H1 (cell line): ENCODE measurements at regions not wholly inside any gene's neighbourhood (a gene's known extent, or its start where the extent isn't known, plus 50 kb on each side); places are given as distances from the start of the nearest gene placed in this dataset.

ENCODE experiments used
- CTCF ChIA-PET: fragments of 300-600 bp; sonication (Branson Sonifier 250); formaldehyde crosslinking; loops from one replicate; lab custom pipeline; 2021; ENCODE audit not compliant: partially characterized antibody; lab: Charles Lee
- POLR2A ChIA-PET: fragments of 300-600 bp; sonication (Branson Sonifier 250); formaldehyde crosslinking; loops from one replicate; lab custom pipeline; 2021; ENCODE audit warnings: inconsistent platforms; ENCODE audit not compliant: partially characterized antibody; lab: Charles Lee
- DNase-seq, 2 experiments: peaks; one replicate each; pipeline versions ENCODE4 v3.0.0 to v3.0.0-alpha.2; 2010 to 2022; ENCODE audit warnings: low spot score in 2 of 2, low read depth in 1 of 2, mixed read lengths in 1 of 2
- FAIRE-seq: peaks from 2 replicates; lab custom pipeline; 2011; peaks lifted over from hg19 to GRCh38; lab: Jason Lieb, UNC
- H2AFZ ChIP-seq: 2 replicates; pipeline ENCODE4 v1.8.1; 2012; ENCODE audit warnings: low read length, inconsistent platforms
- H2AK5ac ChIP-seq: 2 replicates; pipeline ENCODE4 v1.6.1; 2013; ENCODE audit warnings: low read depth, low read length
- H2BK120ac ChIP-seq: replicated peaks from 2 replicates; pipeline ENCODE3; 2013; ENCODE audit warnings: low read depth, low read length, inconsistent platforms
- H2BK12ac ChIP-seq: 2 replicates; pipeline ENCODE4 v1.6.1; 2013; ENCODE audit warnings: low read depth, low read length
- H2BK15ac ChIP-seq: 2 replicates; pipeline ENCODE4 v1.6.1; 2013; ENCODE audit warnings: low read length
- H2BK20ac ChIP-seq: 2 replicates; pipeline ENCODE4 v1.6.1; 2013; ENCODE audit warnings: low read length
- H2BK5ac ChIP-seq: 2 replicates; pipeline ENCODE4 v1.6.1; 2013; ENCODE audit warnings: low read depth, low read length
- H3K14ac ChIP-seq: 2 replicates; pipeline ENCODE4 v1.6.1; 2013; ENCODE audit warnings: inconsistent platforms; ENCODE audit not compliant: insufficient read length
- H3K18ac ChIP-seq: 2 replicates; pipeline ENCODE4 v1.6.1; 2013; ENCODE audit warnings: low read length; ENCODE audit errors: extremely low read depth
- H3K23ac ChIP-seq: 2 replicates; pipeline ENCODE4 v1.6.1; 2013; ENCODE audit warnings: inconsistent platforms; ENCODE audit not compliant: insufficient read length
- H3K23me2 ChIP-seq: 2 replicates; pipeline ENCODE4 v1.6.1; 2013; ENCODE audit warnings: low read depth, low read length
- H3K27ac ChIP-seq: 2 replicates; pipeline ENCODE4 v1.6.1; 2011; ENCODE audit warnings: low read depth, low read length, inconsistent platforms
- H3K27me3 ChIP-seq, 4 experiments: replicated peaks in 1 of 4; 1 replicate in 1 of 4; 2 replicates in 3 of 4; pipeline versions ENCODE4 v1.6.1 to v1.8.1; 2011 to 2013; ENCODE audit warnings: low read length in 3 of 4, mild to moderate bottlenecking in 3 of 4, inconsistent platforms in 2 of 4, mixed read lengths in 2 of 4, moderate library complexity in 1 of 4; ENCODE audit not compliant: control insufficient read depth in 3 of 4, insufficient read depth in 3 of 4; ENCODE audit errors: extremely low read depth in 1 of 4
- H3K36me3 ChIP-seq, 4 experiments: 2 replicates each; pipeline versions ENCODE4 v1.6.1 to v1.8.1; 2011 to 2013; ENCODE audit warnings: mild to moderate bottlenecking in 4 of 4, low read length in 3 of 4, moderate library complexity in 2 of 4, control low read depth in 1 of 4, inconsistent platforms in 1 of 4; ENCODE audit not compliant: insufficient read depth in 4 of 4, control insufficient read depth in 2 of 4
- H3K4ac ChIP-seq: replicated peaks from 2 replicates; pipeline ENCODE3; 2013; ENCODE audit warnings: low read length, low read depth, mixed read lengths, inconsistent platforms; ENCODE audit not compliant: insufficient read length
- H3K4me1 ChIP-seq, 4 experiments: replicated peaks in 1 of 4; 1 replicate in 1 of 4; 2 replicates in 3 of 4; pipeline versions ENCODE4 v1.6.1 to v1.8.1; 2011 to 2013; ENCODE audit warnings: low read length in 3 of 4, inconsistent platforms in 2 of 4, mixed read lengths in 1 of 4; ENCODE audit not compliant: insufficient read depth in 4 of 4, control insufficient read depth in 3 of 4
- H3K4me2 ChIP-seq, 2 experiments: 2 replicates each; pipeline versions ENCODE4 v1.6.1 to v1.8.1; 2011 to 2013; ENCODE audit warnings: low read depth in 2 of 2, low read length in 2 of 2, control low read depth in 1 of 2, inconsistent platforms in 1 of 2, mild to moderate bottlenecking in 1 of 2; ENCODE audit not compliant: insufficient read depth in 1 of 2
- H3K4me3 ChIP-seq, 4 experiments: fragments of 200-600, 300-600 bp in 1 of 4; sonication (generic), shearing (Covaris generic), sonication (Bioruptor Twin) in 1 of 4; 2 replicates each; pipeline versions ENCODE4 v1.5.1 to v1.8.1; 2011 to 2016; ENCODE audit warnings: low read length in 4 of 4, low read depth in 3 of 4, control low read depth in 2 of 4, inconsistent platforms in 2 of 4, mild to moderate bottlenecking in 2 of 4, mixed read lengths in 1 of 4, moderate library complexity in 1 of 4; ENCODE audit not compliant: insufficient read depth in 2 of 4; ENCODE audit errors: extremely low read depth in 1 of 4
- H3K56ac ChIP-seq: replicated peaks from 2 replicates; pipeline ENCODE3; 2013; ENCODE audit warnings: low read depth, mild to moderate bottlenecking, mixed read lengths, low read length, inconsistent platforms; ENCODE audit not compliant: insufficient read length
- H3K79me1 ChIP-seq: 2 replicates; pipeline ENCODE4 v1.6.1; 2013; ENCODE audit warnings: low read depth, low read length, control low read depth
- H3K79me2 ChIP-seq, 2 experiments: 2 replicates each; pipeline versions ENCODE4 v1.6.1 to v1.8.1; 2012 to 2013; ENCODE audit warnings: low read length in 2 of 2, mild to moderate bottlenecking in 2 of 2, inconsistent platforms in 1 of 2; ENCODE audit not compliant: insufficient read depth in 2 of 2, control insufficient read depth in 1 of 2
- H3K9ac ChIP-seq, 4 experiments: replicated peaks in 1 of 4; 1 replicate in 1 of 4; 2 replicates in 3 of 4; pipeline versions ENCODE4 v1.6.1 to v1.8.1; 2011 to 2013; ENCODE audit warnings: low read depth in 3 of 4, low read length in 3 of 4, control low read depth in 2 of 4, mild to moderate bottlenecking in 2 of 4, moderate library complexity in 2 of 4, inconsistent platforms in 1 of 4; ENCODE audit errors: extremely low read depth in 1 of 4
- H3K9me3 ChIP-seq, 2 experiments: 2 replicates each; pipeline versions ENCODE4 v1.6.1 to v1.8.1; 2012 to 2013; ENCODE audit warnings: mild to moderate bottlenecking in 2 of 2, moderate library complexity in 2 of 2, control low read depth in 1 of 2, inconsistent platforms in 1 of 2, low read depth in 1 of 2, low read length in 1 of 2, mixed read lengths in 1 of 2; ENCODE audit not compliant: insufficient read depth in 2 of 2
- H4K20me1 ChIP-seq, 2 experiments: replicated peaks in 1 of 2; 2 replicates each; pipeline versions ENCODE3 to v1.8.1; 2011 to 2013; ENCODE audit warnings: inconsistent platforms in 2 of 2, low read length in 2 of 2, mild to moderate bottlenecking in 1 of 2; ENCODE audit not compliant: insufficient read depth in 2 of 2, control insufficient read depth in 1 of 2
- H4K5ac ChIP-seq: 2 replicates; pipeline ENCODE4 v1.6.1; 2013; ENCODE audit warnings: low read length, low read depth, mixed read lengths, inconsistent platforms; ENCODE audit not compliant: insufficient read length
- H4K8ac ChIP-seq: 2 replicates; pipeline ENCODE4 v1.8.0; 2013; ENCODE audit warnings: mild to moderate bottlenecking, moderate library complexity, low read length, inconsistent platforms; ENCODE audit not compliant: insufficient read depth; ENCODE audit errors: extremely low read depth
- H4K91ac ChIP-seq: replicated peaks from 2 replicates; pipeline ENCODE3; 2013; ENCODE audit warnings: low read length, mixed read lengths, inconsistent platforms; ENCODE audit not compliant: insufficient read length
- HDAC2 ChIP-seq, 2 experiments: fragments of 300-600 bp in 1 of 2; sonication (generic) in 1 of 2; IDR thresholded peaks; 2 replicates each; pipeline ENCODE4 v1.6.1; 2011 to 2012; ENCODE audit warnings: low read depth in 2 of 2, low read length in 2 of 2, mild to moderate bottlenecking in 2 of 2, moderate library complexity in 2 of 2, borderline replicate concordance in 1 of 2, inconsistent platforms in 1 of 2
- POLR2AphosphoS5 ChIP-seq: IDR thresholded peaks from 2 replicates; pipeline ENCODE4 v1.6.1; 2011; ENCODE audit warnings: low read depth, low read length
- RAD21 ChIP-seq, 2 experiments: IDR thresholded peaks in 1 of 2; conservative IDR thresholded peaks in 1 of 2; 2 replicates each; pipeline ENCODE4 v1.6.1; 2011; ENCODE audit warnings: low read depth in 2 of 2, low read length in 2 of 2, improper control_type of control experiment in 1 of 2, inconsistent platforms in 1 of 2, mild to moderate bottlenecking in 1 of 2, moderate library complexity in 1 of 2
- SIN3A ChIP-seq, 2 experiments: IDR thresholded peaks in 1 of 2; conservative IDR thresholded peaks in 1 of 2; 2 replicates each; pipeline ENCODE4 v1.6.1; 2011 to 2012; ENCODE audit warnings: low read length in 2 of 2, improper control_type of control experiment in 1 of 2, low read depth in 1 of 2, mild to moderate bottlenecking in 1 of 2
- WGBS, 2 experiments: shearing (Covaris generic) in 1 of 2; methylation state at CpG; one replicate each; pipeline versions ENCODE4 v1.1.6 to v1.1.7; 2013 to 2015; ENCODE audit warnings: low lambda C conversion rate in 2 of 2, mixed read lengths in 2 of 2, inconsistent platforms in 1 of 2, low coverage in 1 of 2, missing lambda C conversion rate in 1 of 2; ENCODE audit not compliant: insufficient replicate concordance in 2 of 2, insufficient coverage in 1 of 2, insufficient read length in 1 of 2; ENCODE audit errors: extremely low coverage in 1 of 2, missing lambda C conversion rate in 1 of 2; 5-methylcytosine and 5-hydroxymethylcytosine counted together

DNA sequence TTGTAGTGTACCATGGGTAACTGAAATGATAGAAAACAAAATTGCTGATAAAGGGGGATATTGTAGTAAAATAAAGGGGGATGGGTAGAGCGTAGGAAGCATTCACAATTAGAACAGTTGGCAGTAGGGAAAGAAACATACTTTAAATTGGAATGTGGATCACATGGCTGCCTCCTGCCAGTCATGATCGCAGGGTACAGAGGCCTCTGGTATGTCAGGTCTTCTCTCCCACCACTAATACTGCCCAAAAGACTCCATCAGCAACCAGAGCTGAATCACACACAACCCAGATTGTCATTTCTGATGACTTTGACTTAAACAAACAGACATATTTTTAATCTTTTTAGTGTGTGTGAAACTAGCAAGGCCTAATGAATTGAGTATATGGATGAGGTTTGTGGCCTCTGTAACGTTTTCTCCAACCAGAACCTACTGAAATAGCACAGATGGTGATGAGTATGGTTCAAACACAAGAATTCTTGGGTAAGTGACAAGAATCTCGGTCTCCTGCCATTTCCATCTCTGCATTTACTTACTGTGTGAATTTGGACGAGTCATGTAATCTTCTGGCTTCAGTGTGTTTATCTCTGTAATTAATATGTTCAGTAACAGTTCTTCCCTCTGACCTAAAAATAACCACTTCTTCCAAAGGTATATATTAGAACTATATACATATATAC, 112.6 kb downstream of the USP22 start:
- Histone ChIP-seq H3K18ac (no peak overlapping the region), H3K23me2 (no peaks in the 10 kb centered on the region), H3K36me3 (peaks cover 0 to 5% (median 0%) of the 10 kb centered on the region in 4 experiments; a peak in 5 of 8 replicates), H3K4me1 (no peaks in the 10 kb centered on the region), H3K27ac (no peak overlapping the region), H3K4ac (no peak overlapping the region)
- no peak for FAIRE-seq
- TF ChIP-seq SIN3A (conservative IDR thresholded peaks at IDR 0.05 in 1 of 2, IDR thresholded peaks at IDR 0.05 in 1 of 2; ENCODE audit: low read depth in 1 of 2, low read length in 2 of 2): no peak
- TF ChIP-seq RAD21 (IDR thresholded peaks at IDR 0.05 in 1 of 2, conservative IDR thresholded peaks at IDR 0.05 in 1 of 2; ENCODE audit: low read depth in 2 of 2, low read length in 2 of 2): no peak
- TF ChIP-seq POLR2AphosphoS5: no peak
- TF ChIP-seq HDAC2 (IDR thresholded peaks at IDR 0.05; ENCODE audit: borderline replicate concordance in 1 of 2, low read depth in 2 of 2, low read length in 2 of 2): no peak
- TF ChIP-seq, all 59 proteins: peak for 0
- Histone ChIP-seq H3K23ac (no peak overlapping the region), H4K20me1 (no peaks in the 10 kb centered on the region), H3K27me3 (no peaks in the 10 kb centered on the region), H3K56ac (no peak overlapping the region), H2BK5ac (no peak overlapping the region), H3K9me3 (no peaks in the 10 kb centered on the region), H4K91ac (no peak overlapping the region), H2AFZ (no peak overlapping the region), H3K9ac (no peak overlapping the region), H2BK120ac (no peak overlapping the region), H2AK5ac (no peak overlapping the region), H4K8ac (no peak overlapping the region), H2BK15ac (no peak overlapping the region), H3K4me3 (no peak overlapping the region), H4K5ac (no peak overlapping the region), H3K79me1 (no peaks in the 10 kb centered on the region), H2BK20ac (no peak overlapping the region), H3K4me2 (no peak overlapping the region), H3K14ac (no peak overlapping the region), H2BK12ac (no peak overlapping the region), H3K79me2 (no peaks in the 10 kb centered on the region)
- WGBS, 2 experiments: 87 to 100% methylated on average over 1 to 5 of the region's 5 CpGs
- DNase-seq: no peak
- ChIA-PET CTCF (no interaction called here), POLR2A (interaction anchor here (0.6 to 1.5 kb wide), 2 partner anchors 10 to 15 kb away, joined by 3 read pairs; no protein-coding TSS in a partner anchor)
